HEK293T (cell line): ENCODE measurements at regions not wholly inside any gene's neighbourhood (a gene's known extent, or its start where the extent isn't known, plus 50 kb on each side); places are given as distances from the start of the nearest gene placed in this dataset.

Experiments used
- BHLHE40 ChIP-seq: fragments of 450-650 bp; IDR thresholded peaks from 2 replicates; pipeline ENCODE4 v1.6.1; 2016; ENCODE audit warnings: mild to moderate bottlenecking, moderate library complexity, borderline replicate concordance
- FOXA1 ChIP-seq: fragments of 450-650 bp; IDR thresholded peaks from 2 replicates; pipeline ENCODE4 v1.6.1; 2016; ENCODE audit warnings: mild to moderate bottlenecking
- FOXK2 ChIP-seq: fragments of 450-650 bp; IDR thresholded peaks from 2 replicates; pipeline ENCODE4 v1.6.1; 2016; ENCODE audit warnings: mild to moderate bottlenecking
- FOXM1 ChIP-seq: fragments of 450-650 bp; IDR thresholded peaks from 2 replicates; pipeline ENCODE4 v1.6.1; 2017; ENCODE audit warnings: mild to moderate bottlenecking, borderline replicate concordance
- L3MBTL2 ChIP-seq: fragments of 450-650 bp; conservative IDR thresholded peaks from 2 replicates; pipeline ENCODE4 v1.6.1; 2016; ENCODE audit warnings: mild to moderate bottlenecking
- PKNOX1 ChIP-seq: fragments of 450-650 bp; IDR thresholded peaks from 2 replicates; pipeline ENCODE4 v1.6.1; 2016
- SP1 ChIP-seq: fragments of 450-650 bp; IDR thresholded peaks from 2 replicates; pipeline ENCODE4 v1.6.1; 2017
- SUZ12 ChIP-seq: fragments of 450-650 bp; IDR thresholded peaks from 2 replicates; pipeline ENCODE4 v1.6.1; 2016; ENCODE audit warnings: mild to moderate bottlenecking

- no peak for TF ChIP-seq FOXA1
- TF ChIP-seq SP1 = no peak
- TF ChIP-seq BHLHE40 = no peak
- TF ChIP-seq PKNOX1 = no peak
- no peak for TF ChIP-seq FOXM1
- no peak for TF ChIP-seq FOXK2
- TF ChIP-seq L3MBTL2 = no peak
- no peak for TF ChIP-seq SUZ12
Measured at GRCh38 chr5:89994266-89994665, 415.3 kb downstream of the CETN3 start.
